H1 (cell line): ENCODE measurements at regions not wholly inside any gene's neighbourhood (a gene's known extent, or its start where the extent isn't known, plus 50 kb on each side); places are given as distances from the start of the nearest gene placed in this dataset.

Experiments used
- CBX5 ChIP-seq: fragments of 300-800, 300-1000 bp; sonication (generic); IDR thresholded peaks from 2 replicates; pipeline ENCODE4 v1.7.1; 2016; ENCODE audit warnings: antibody characterized with exemption, low read length, low read depth
- CTBP2 ChIP-seq: IDR thresholded peaks from 2 replicates; pipeline ENCODE4 v1.7.0; 2011; ENCODE audit warnings: borderline replicate concordance, mild to moderate bottlenecking, moderate library complexity, mixed read lengths, low read length; ENCODE audit not compliant: insufficient read depth, insufficient read length
- KDM1A ChIP-seq: fragments of 200-600, 300-600 bp; sonication (generic); IDR thresholded peaks from 2 replicates; pipeline ENCODE4 v1.7.1; 2016; ENCODE audit warnings: mild to moderate bottlenecking, low read length, borderline replicate concordance
- NANOG ChIP-seq: IDR thresholded peaks from 2 replicates; pipeline ENCODE4 v1.6.1; 2011; ENCODE audit warnings: low read length, low read depth, mild to moderate bottlenecking, inconsistent platforms; ENCODE audit not compliant: insufficient read depth, poor library complexity, severe bottlenecking
- SP1 ChIP-seq: IDR thresholded peaks from 2 replicates; pipeline ENCODE4 v1.6.1; 2011; ENCODE audit warnings: low read depth, low read length
- YY1 ChIP-seq: IDR thresholded peaks from 2 replicates; pipeline ENCODE4 v1.6.1; 2011; ENCODE audit warnings: low read depth, mild to moderate bottlenecking, low read length
- TF ChIP-seq, protein P1 (sequence below): fragments of 300-600 bp; sonication (generic); IDR thresholded peaks from 2 replicates; pipeline ENCODE4 v1.7.1; 2012; ENCODE audit warnings: low read length, moderate library complexity, mild to moderate bottlenecking, inconsistent platforms; ENCODE audit not compliant: insufficient replicate concordance
- TF ChIP-seq, protein P2 (sequence below): IDR thresholded peaks from 2 replicates; pipeline ENCODE4 v1.6.1; 2012; ENCODE audit warnings: inconsistent platforms
- TF ChIP-seq, protein P3 (sequence below), 3 experiments: IDR thresholded peaks; 1 replicate in 2 of 3; 2 replicates in 1 of 3; pipeline versions ENCODE4 v1.5.1 to v1.6.1; 2011; ENCODE audit warnings: low read length in 3 of 3, mild to moderate bottlenecking in 3 of 3, inconsistent platforms in 2 of 3, low read depth in 1 of 3, moderate library complexity in 1 of 3; ENCODE audit not compliant: insufficient read depth in 1 of 3; ENCODE audit errors: control extremely low read depth in 1 of 3

DNA sequence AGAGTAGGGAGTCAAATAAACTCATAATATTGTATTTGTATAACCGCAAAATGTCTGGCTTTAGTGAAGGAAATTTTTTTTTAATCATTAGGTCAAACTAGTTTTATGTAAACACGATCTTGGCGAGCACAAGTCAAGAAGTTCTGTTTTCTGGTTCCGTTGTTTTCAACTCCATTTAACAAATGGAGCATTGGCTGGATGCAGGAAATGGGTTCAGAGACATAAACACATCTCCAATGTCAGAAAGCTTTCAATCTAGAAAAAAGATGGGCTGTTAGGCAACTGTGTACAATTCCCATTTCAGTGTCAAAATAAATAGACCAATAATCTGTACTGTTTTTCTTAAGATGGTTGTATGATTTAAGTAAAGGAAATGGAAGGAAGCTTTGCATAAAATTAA lies 292.8 kb downstream of the TBL1XR1 start (continued):
- TF ChIP-seq, protein P1, sequence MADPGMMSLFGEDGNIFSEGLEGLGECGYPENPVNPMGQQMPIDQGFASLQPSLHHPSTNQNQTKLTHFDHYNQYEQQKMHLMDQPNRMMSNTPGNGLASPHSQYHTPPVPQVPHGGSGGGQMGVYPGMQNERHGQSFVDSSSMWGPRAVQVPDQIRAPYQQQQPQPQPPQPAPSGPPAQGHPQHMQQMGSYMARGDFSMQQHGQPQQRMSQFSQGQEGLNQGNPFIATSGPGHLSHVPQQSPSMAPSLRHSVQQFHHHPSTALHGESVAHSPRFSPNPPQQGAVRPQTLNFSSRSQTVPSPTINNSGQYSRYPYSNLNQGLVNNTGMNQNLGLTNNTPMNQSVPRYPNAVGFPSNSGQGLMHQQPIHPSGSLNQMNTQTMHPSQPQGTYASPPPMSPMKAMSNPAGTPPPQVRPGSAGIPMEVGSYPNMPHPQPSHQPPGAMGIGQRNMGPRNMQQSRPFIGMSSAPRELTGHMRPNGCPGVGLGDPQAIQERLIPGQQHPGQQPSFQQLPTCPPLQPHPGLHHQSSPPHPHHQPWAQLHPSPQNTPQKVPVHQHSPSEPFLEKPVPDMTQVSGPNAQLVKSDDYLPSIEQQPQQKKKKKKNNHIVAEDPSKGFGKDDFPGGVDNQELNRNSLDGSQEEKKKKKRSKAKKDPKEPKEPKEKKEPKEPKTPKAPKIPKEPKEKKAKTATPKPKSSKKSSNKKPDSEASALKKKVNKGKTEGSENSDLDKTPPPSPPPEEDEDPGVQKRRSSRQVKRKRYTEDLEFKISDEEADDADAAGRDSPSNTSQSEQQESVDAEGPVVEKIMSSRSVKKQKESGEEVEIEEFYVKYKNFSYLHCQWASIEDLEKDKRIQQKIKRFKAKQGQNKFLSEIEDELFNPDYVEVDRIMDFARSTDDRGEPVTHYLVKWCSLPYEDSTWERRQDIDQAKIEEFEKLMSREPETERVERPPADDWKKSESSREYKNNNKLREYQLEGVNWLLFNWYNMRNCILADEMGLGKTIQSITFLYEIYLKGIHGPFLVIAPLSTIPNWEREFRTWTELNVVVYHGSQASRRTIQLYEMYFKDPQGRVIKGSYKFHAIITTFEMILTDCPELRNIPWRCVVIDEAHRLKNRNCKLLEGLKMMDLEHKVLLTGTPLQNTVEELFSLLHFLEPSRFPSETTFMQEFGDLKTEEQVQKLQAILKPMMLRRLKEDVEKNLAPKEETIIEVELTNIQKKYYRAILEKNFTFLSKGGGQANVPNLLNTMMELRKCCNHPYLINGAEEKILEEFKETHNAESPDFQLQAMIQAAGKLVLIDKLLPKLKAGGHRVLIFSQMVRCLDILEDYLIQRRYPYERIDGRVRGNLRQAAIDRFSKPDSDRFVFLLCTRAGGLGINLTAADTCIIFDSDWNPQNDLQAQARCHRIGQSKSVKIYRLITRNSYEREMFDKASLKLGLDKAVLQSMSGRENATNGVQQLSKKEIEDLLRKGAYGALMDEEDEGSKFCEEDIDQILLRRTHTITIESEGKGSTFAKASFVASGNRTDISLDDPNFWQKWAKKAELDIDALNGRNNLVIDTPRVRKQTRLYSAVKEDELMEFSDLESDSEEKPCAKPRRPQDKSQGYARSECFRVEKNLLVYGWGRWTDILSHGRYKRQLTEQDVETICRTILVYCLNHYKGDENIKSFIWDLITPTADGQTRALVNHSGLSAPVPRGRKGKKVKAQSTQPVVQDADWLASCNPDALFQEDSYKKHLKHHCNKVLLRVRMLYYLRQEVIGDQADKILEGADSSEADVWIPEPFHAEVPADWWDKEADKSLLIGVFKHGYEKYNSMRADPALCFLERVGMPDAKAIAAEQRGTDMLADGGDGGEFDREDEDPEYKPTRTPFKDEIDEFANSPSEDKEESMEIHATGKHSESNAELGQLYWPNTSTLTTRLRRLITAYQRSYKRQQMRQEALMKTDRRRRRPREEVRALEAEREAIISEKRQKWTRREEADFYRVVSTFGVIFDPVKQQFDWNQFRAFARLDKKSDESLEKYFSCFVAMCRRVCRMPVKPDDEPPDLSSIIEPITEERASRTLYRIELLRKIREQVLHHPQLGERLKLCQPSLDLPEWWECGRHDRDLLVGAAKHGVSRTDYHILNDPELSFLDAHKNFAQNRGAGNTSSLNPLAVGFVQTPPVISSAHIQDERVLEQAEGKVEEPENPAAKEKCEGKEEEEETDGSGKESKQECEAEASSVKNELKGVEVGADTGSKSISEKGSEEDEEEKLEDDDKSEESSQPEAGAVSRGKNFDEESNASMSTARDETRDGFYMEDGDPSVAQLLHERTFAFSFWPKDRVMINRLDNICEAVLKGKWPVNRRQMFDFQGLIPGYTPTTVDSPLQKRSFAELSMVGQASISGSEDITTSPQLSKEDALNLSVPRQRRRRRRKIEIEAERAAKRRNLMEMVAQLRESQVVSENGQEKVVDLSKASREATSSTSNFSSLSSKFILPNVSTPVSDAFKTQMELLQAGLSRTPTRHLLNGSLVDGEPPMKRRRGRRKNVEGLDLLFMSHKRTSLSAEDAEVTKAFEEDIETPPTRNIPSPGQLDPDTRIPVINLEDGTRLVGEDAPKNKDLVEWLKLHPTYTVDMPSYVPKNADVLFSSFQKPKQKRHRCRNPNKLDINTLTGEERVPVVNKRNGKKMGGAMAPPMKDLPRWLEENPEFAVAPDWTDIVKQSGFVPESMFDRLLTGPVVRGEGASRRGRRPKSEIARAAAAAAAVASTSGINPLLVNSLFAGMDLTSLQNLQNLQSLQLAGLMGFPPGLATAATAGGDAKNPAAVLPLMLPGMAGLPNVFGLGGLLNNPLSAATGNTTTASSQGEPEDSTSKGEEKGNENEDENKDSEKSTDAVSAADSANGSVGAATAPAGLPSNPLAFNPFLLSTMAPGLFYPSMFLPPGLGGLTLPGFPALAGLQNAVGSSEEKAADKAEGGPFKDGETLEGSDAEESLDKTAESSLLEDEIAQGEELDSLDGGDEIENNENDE = no peak
- TF ChIP-seq CTBP2 (no peak), SP1 (no peak), CBX5 (no peak), KDM1A (no peak), NANOG (no peak), YY1 (no peak)
- TF ChIP-seq, protein P2, sequence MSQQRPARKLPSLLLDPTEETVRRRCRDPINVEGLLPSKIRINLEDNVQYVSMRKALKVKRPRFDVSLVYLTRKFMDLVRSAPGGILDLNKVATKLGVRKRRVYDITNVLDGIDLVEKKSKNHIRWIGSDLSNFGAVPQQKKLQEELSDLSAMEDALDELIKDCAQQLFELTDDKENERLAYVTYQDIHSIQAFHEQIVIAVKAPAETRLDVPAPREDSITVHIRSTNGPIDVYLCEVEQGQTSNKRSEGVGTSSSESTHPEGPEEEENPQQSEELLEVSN = no peak
- TF ChIP-seq, protein P3, sequence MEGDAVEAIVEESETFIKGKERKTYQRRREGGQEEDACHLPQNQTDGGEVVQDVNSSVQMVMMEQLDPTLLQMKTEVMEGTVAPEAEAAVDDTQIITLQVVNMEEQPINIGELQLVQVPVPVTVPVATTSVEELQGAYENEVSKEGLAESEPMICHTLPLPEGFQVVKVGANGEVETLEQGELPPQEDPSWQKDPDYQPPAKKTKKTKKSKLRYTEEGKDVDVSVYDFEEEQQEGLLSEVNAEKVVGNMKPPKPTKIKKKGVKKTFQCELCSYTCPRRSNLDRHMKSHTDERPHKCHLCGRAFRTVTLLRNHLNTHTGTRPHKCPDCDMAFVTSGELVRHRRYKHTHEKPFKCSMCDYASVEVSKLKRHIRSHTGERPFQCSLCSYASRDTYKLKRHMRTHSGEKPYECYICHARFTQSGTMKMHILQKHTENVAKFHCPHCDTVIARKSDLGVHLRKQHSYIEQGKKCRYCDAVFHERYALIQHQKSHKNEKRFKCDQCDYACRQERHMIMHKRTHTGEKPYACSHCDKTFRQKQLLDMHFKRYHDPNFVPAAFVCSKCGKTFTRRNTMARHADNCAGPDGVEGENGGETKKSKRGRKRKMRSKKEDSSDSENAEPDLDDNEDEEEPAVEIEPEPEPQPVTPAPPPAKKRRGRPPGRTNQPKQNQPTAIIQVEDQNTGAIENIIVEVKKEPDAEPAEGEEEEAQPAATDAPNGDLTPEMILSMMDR (IDR thresholded peaks at IDR 0.05; ENCODE audit: control extremely low read depth in 1 of 3, insufficient read depth in 1 of 3, low read depth in 1 of 3, low read length in 3 of 3) = no peak
